Endothelial cell of umbilical vein (primary cell): ENCODE measurements at regions not wholly inside any gene's neighbourhood (a gene's known extent, or its start where the extent isn't known, plus 50 kb on each side); places are given as distances from the start of the nearest gene placed in this dataset.

Experiments
- CTCF ChIP-seq, 2 donors: IDR thresholded peaks; 1 replicate in 1 of 2; 2 replicates in 1 of 2; pipeline ENCODE4 v1.5.1; 2011; ENCODE audit warnings: low read length in 2 of 2, mild to moderate bottlenecking in 2 of 2, moderate library complexity in 2 of 2, control low read depth in 1 of 2, inconsistent platforms in 1 of 2, low read depth in 1 of 2; ENCODE audit not compliant: insufficient read depth in 1 of 2; ENCODE audit errors: extremely low read depth in 1 of 2
- GATA2 ChIP-seq: IDR thresholded peaks from 2 replicates; pipeline ENCODE4 v1.7.0; 2011; ENCODE audit warnings: low read depth, mild to moderate bottlenecking, moderate library complexity, mixed read lengths, low read length; ENCODE audit not compliant: insufficient read length, insufficient read depth

- TF ChIP-seq CTCF (IDR thresholded peaks at IDR 0.05; ENCODE audit: extremely low read depth in 1 of 2, insufficient read depth in 1 of 2, low read depth in 1 of 2, low read length in 2 of 2) (no peak), GATA2 (no peak)
These were observed 133.9 kb downstream of the MMUT start for GRCh38 chr6:49329186-49329585.
